ENCODE measurements at regions not wholly inside any gene's neighbourhood (a gene's known extent, or its start where the extent isn't known, plus 50 kb on each side); places are given as distances from the start of the nearest gene placed in this dataset.
"Not testable (repeated sequence)": the region's sequence is repeated elsewhere in the genome, so short reads cannot be mapped to it uniquely, and the experiment has no call there.

DNA sequence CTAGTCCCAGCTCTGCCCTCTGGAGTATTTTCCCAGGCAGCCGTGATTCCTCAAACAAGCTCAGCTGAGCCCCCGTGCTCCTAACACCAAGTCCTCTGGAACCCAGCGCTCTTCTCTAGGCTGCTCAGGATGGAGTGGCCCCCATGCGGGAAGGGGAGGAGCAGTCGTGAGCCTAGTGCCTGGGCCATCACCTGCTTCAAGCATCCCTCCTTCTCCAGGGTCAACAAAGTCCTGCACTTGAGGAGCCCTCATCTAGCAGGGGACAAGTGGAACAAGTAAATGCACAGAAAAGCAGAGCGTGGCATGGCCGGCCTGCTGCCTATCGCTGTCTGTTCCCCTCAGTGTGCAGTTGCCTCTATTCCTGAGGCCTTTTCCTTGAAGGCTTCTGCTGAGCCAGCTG lies 168.6 kb downstream of the INHBB start:
- no peak for DNase-seq (ENCODE audit: extremely low read depth, low read depth)
- no peak for TF ChIP-seq CTCF (IDR thresholded peaks at IDR 0.05; ENCODE audit: low read depth, low read length)

DNA sequence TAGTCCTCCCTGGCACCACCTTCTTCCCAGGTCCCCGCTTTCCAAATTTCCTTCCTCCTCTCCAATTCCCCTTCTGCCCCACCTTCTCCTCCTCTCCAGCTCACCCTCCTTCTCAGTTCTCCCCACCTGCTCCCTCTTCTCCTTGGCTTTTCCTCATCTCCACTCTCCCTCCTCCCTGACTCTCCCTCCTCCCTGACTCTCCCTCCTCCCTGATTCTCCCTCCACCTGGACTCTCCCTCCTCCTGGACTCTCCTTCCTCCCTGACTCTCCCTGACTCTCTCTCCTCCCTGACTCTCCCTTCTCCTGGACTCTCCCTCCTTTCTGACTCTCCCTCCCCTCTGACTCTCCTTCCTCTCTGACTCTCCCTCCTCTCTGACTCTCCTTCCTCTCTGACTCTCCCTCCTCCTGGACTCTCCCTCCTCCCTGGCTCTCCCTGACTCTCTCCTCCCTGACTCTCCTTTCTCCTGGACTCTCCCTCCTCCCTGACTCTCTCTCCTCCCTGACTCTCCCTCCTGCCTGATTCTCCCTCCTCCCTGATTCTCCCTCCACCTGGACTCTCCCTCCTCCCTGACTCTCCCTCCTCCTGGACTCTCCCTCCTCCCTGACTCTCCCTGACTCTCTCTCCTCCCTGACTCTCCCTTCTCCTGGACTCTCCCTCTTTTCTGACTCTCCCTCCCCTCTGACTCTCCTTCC lies 169.3 kb downstream of the INHBB start:
- not testable (repeated sequence) for DNase-seq (ENCODE audit: extremely low read depth, low read depth)

- DNase-seq (ENCODE audit: extremely low read depth, low read depth): no peak
- no peak for TF ChIP-seq CTCF (IDR thresholded peaks at IDR 0.05; ENCODE audit: low read depth, low read length)
Observed at GRCh38 chr2:120515759-120516678, 170.1 kb downstream of the INHBB start.

GRCh38 chr2:120516679-120517314 lies 170.9 kb downstream of the INHBB start:
- no peak for DNase-seq (ENCODE audit: extremely low read depth, low read depth)
- TF ChIP-seq CTCF (IDR thresholded peaks at IDR 0.05; ENCODE audit: low read depth, low read length): no peak

DNA sequence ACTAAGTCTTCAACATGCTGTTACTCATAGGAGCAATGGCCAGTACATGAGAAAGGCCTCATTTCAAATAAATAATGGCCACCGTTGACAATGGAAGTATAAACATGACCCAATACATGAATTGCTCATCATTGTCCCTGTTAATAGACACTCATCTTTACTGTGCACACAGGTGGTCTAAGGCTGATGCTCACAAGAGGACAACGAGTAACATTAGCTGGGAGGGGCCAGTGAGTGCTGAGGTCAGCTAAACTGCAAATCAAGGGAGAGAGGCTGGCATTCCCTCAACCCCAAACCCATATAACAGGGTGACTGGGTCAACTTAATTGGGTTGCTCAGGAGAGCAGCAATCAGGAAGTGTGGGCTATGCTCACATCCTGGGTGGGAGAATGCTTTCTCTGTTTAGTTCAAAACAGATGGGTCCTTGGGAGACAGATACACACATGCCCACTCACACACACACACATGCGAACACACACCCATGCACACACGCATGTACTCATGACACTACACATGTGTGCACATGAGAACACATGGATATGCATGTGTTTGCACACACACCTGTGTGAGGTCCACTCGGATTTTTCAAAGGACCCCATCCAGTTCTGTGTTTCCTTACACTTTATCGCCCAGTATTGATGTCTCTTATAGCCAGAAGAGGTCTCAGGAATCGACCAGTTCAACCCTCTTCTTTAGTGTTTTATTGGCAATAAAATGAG lies 172.0 kb downstream of the INHBB start:
- DNase-seq (ENCODE audit: extremely low read depth, low read depth): no peak
- no peak for TF ChIP-seq CTCF (IDR thresholded peaks at IDR 0.05; ENCODE audit: low read depth, low read length)

DNA sequence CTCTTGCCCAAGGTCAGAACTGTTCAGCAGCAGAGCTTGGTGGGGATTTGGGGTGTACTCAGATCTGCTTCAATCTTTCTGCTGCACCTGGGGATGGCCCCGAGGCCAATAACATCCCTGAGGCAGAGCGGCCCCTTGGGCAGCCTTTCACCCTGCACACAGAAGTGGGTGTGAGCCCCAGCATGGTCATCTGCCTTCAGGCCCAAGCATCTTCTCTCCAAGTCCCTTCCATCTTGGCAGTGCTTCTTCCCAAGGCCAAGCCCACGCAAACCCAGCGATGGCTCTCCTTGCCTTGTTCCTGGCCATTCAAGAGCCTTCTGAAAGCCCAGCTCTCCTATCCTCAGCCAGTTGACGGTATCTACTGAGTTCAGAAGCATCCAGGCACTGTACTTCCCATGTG lies 172.9 kb downstream of the INHBB start:
- DNase-seq (ENCODE audit: extremely low read depth, low read depth): no peak
- TF ChIP-seq CTCF (IDR thresholded peaks at IDR 0.05; ENCODE audit: low read depth, low read length): no peak

DNA sequence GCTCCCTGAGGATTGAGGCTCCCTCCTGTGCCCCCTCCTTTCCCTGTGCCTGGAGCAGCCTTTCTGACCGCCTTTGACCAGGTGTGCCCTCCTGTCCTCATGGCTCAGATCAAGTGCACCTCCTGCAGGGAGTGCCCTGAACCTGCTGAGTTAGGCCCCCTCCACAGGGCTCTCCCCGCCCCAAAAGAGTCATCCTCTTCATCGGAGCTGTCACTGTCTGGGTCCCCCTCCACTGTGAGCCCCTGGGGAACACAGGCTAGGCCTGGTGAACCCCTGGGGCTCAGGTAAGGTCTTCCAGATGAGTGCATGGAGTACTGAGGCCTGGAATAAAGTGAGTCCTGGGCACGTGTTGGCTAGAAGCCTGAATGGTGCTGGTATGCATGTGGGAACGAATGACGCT lies 173.5 kb downstream of the INHBB start:
- no peak for DNase-seq (ENCODE audit: extremely low read depth, low read depth)
- no peak for TF ChIP-seq CTCF (IDR thresholded peaks at IDR 0.05; ENCODE audit: low read depth, low read length)

Measured in AG09319 (cell line).